ENCODE measurements at regions not wholly inside any gene's neighbourhood (a gene's known extent, or its start where the extent isn't known, plus 50 kb on each side); places are given as distances from the start of the nearest gene placed in this dataset.
"Not testable (repeated sequence)": the region's sequence is repeated elsewhere in the genome, so short reads cannot be mapped to it uniquely, and the experiment has no call there.

- no peaks in the 10 kb centered on the region for H4K20me1 ChIP-seq (ENCODE audit: control insufficient read depth, extremely low read depth, insufficient read depth, low read length)
- H3K9me1 ChIP-seq (ENCODE audit: control insufficient read depth, extremely low read depth, insufficient read depth, low read length), result no peaks in the 10 kb centered on the region
- H3K9me3 ChIP-seq (ENCODE audit: control insufficient read depth, low read depth, low read length), result no peaks in the 10 kb centered on the region
- DNase-seq (ENCODE audit: low read depth, low spot score) (no peak), FAIRE-seq (no peak)
- H3K79me2 ChIP-seq (ENCODE audit: control insufficient read depth, insufficient read depth, low read length), result no peaks in the 10 kb centered on the region
- TF ChIP-seq CTCF (optimal IDR thresholded peaks at IDR 0.05 in 1 of 3, IDR thresholded peaks at IDR 0.05 in 1 of 3, conservative IDR thresholded peaks at IDR 0.05 in 1 of 3; ENCODE audit: extremely low read depth in 1 of 3, insufficient read depth in 2 of 3, low read length in 3 of 3) (no peak), EZH2 (IDR thresholded peaks at IDR 0.05; ENCODE audit: low read length) (no peak)
- H3K27me3 ChIP-seq (ENCODE audit: control insufficient read depth, extremely low read depth, insufficient read depth, low read length), result no peaks in the 10 kb centered on the region
- H3K4me1 ChIP-seq (ENCODE audit: control insufficient read depth, extremely low read depth, insufficient read depth, low read length), result peaks cover 4% of the 10 kb centered on the region
- dilution Hi-C loops (cut with MboI; ENCODE audit: extremely low pct_ligation_motif_present, low sequenced_read_pairs), result no loop called here
- no peak overlapping the region for H3K9ac ChIP-seq (ENCODE audit: control insufficient read depth, extremely low read depth, insufficient read depth, low read length)
- no peak overlapping the region for H3K4me2 ChIP-seq (ENCODE audit: control insufficient read depth, extremely low read depth, insufficient read depth, low read depth, low read length)
- no peak overlapping the region for H2AFZ ChIP-seq (ENCODE audit: control insufficient read depth, low read length)
- no peak overlapping the region for H3K27ac ChIP-seq (ENCODE audit: control insufficient read depth, insufficient read depth, low read length)
- H3K4me3 ChIP-seq (ENCODE audit: control insufficient read depth in 2 of 3, extremely low read depth in 1 of 3, insufficient read depth in 2 of 3, low read depth in 1 of 3, low read length in 3 of 3), result no peak overlapping the region
- no peaks in the 10 kb centered on the region for H3K36me3 ChIP-seq (ENCODE audit: control insufficient read depth in 2 of 2, extremely low read depth in 1 of 2, insufficient read depth in 2 of 2, low read length in 2 of 2)
These were observed 85.3 kb upstream of the NUDT6 start for GRCh38 chr4:123007679-123008078.

- FAIRE-seq; H3K9me1 ChIP-seq (ENCODE audit: control insufficient read depth, extremely low read depth, insufficient read depth, low read length); H3K27me3 ChIP-seq (ENCODE audit: control insufficient read depth, extremely low read depth, insufficient read depth, low read length); dilution Hi-C loops (cut with MboI; ENCODE audit: extremely low pct_ligation_motif_present, low sequenced_read_pairs); H3K27ac ChIP-seq (ENCODE audit: control insufficient read depth, insufficient read depth, low read length); H3K4me2 ChIP-seq (ENCODE audit: control insufficient read depth, extremely low read depth, insufficient read depth, low read depth, low read length); H2AFZ ChIP-seq (ENCODE audit: control insufficient read depth, low read length); H3K4me1 ChIP-seq (ENCODE audit: control insufficient read depth, extremely low read depth, insufficient read depth, low read length); H3K79me2 ChIP-seq (ENCODE audit: control insufficient read depth, insufficient read depth, low read length); H3K9ac ChIP-seq (ENCODE audit: control insufficient read depth, extremely low read depth, insufficient read depth, low read length); H3K9me3 ChIP-seq (ENCODE audit: control insufficient read depth, low read depth, low read length); DNase-seq (ENCODE audit: low read depth, low spot score); H3K4me3 ChIP-seq (ENCODE audit: control insufficient read depth in 2 of 3, extremely low read depth in 1 of 3, insufficient read depth in 2 of 3, low read depth in 1 of 3, low read length in 3 of 3); H3K36me3 ChIP-seq (ENCODE audit: control insufficient read depth in 2 of 2, extremely low read depth in 1 of 2, insufficient read depth in 2 of 2, low read length in 2 of 2); H4K20me1 ChIP-seq (ENCODE audit: control insufficient read depth, extremely low read depth, insufficient read depth, low read length): not testable (repeated sequence)
These were observed 90.0 kb upstream of the NUDT6 start for GRCh38 chr4:123012416-123012815.

- H2AFZ ChIP-seq (ENCODE audit: control insufficient read depth, low read length), result no peak overlapping the region
- no peak overlapping the region for H3K4me3 ChIP-seq (ENCODE audit: control insufficient read depth in 2 of 3, extremely low read depth in 1 of 3, insufficient read depth in 2 of 3, low read depth in 1 of 3, low read length in 3 of 3)
- H3K27ac ChIP-seq (ENCODE audit: control insufficient read depth, insufficient read depth, low read length), result no peak overlapping the region
- no peaks in the 10 kb centered on the region for H3K9me1 ChIP-seq (ENCODE audit: control insufficient read depth, extremely low read depth, insufficient read depth, low read length)
- no peak for DNase-seq (ENCODE audit: low read depth, low spot score)
- H4K20me1 ChIP-seq (ENCODE audit: control insufficient read depth, extremely low read depth, insufficient read depth, low read length), result no peaks in the 10 kb centered on the region
- no peak for FAIRE-seq
- peaks cover 9% of the 10 kb centered on the region for H3K4me1 ChIP-seq (ENCODE audit: control insufficient read depth, extremely low read depth, insufficient read depth, low read length)
- H3K9ac ChIP-seq (ENCODE audit: control insufficient read depth, extremely low read depth, insufficient read depth, low read length), result no peak overlapping the region
- no peaks in the 10 kb centered on the region for H3K79me2 ChIP-seq (ENCODE audit: control insufficient read depth, insufficient read depth, low read length)
- no peaks in the 10 kb centered on the region for H3K9me3 ChIP-seq (ENCODE audit: control insufficient read depth, low read depth, low read length)
- no peaks in the 10 kb centered on the region for H3K36me3 ChIP-seq (ENCODE audit: control insufficient read depth in 2 of 2, extremely low read depth in 1 of 2, insufficient read depth in 2 of 2, low read length in 2 of 2)
- no peak overlapping the region for H3K4me2 ChIP-seq (ENCODE audit: control insufficient read depth, extremely low read depth, insufficient read depth, low read depth, low read length)
- TF ChIP-seq CTCF (optimal IDR thresholded peaks at IDR 0.05 in 1 of 3, IDR thresholded peaks at IDR 0.05 in 1 of 3, conservative IDR thresholded peaks at IDR 0.05 in 1 of 3; ENCODE audit: extremely low read depth in 1 of 3, insufficient read depth in 2 of 3, low read length in 3 of 3) (no peak), EZH2 (IDR thresholded peaks at IDR 0.05; ENCODE audit: low read length) (no peak)
- dilution Hi-C loops (cut with MboI; ENCODE audit: extremely low pct_ligation_motif_present, low sequenced_read_pairs), result no loop called here
- no peaks in the 10 kb centered on the region for H3K27me3 ChIP-seq (ENCODE audit: control insufficient read depth, extremely low read depth, insufficient read depth, low read length)
These were observed 91.6 kb upstream of the NUDT6 start for GRCh38 chr4:123014038-123014437.

All from keratinocyte (primary cell).